Adrenal gland (tissue), 5 donors: ENCODE measurements at regions not wholly inside any gene's neighbourhood (a gene's known extent, or its start where the extent isn't known, plus 50 kb on each side); places are given as distances from the start of the nearest gene placed in this dataset.

ENCODE experiments used
- CTCF ChIP-seq, 6 experiments: fragments of 450-650 bp in 4 of 6; fragments of 200-600 bp in 2 of 6; sonication (generic) in 1 of 6; IDR thresholded peaks; 1 replicate in 5 of 6; 2 replicates in 1 of 6; pipeline versions ENCODE4 v1.5.1 to v1.8.0; 2016 to 2021; ENCODE audit warnings: antibody characterized with exemption in 6 of 6, mild to moderate bottlenecking in 2 of 6, moderate library complexity in 1 of 6
- POLR2A ChIP-seq, 2 donors: fragments of 450-650 bp; IDR thresholded peaks; one replicate each; pipeline ENCODE4 v1.6.1; 2017; ENCODE audit warnings: antibody characterized with exemption in 2 of 2, mild to moderate bottlenecking in 2 of 2, moderate library complexity in 1 of 2
- donor health status: DM: no; HTN: no; CAD: no.

- TF ChIP-seq CTCF (IDR thresholded peaks at IDR 0.05) (no peak), POLR2A (IDR thresholded peaks at IDR 0.05) (no peak)
Observed at GRCh38 chr7:119196183-119196582, 971.7 kb downstream of the ANKRD7 start.
